HEK293 (cell line): ENCODE measurements at regions not wholly inside any gene's neighbourhood (a gene's known extent, or its start where the extent isn't known, plus 50 kb on each side); places are given as distances from the start of the nearest gene placed in this dataset.

Source experiments
- CTCF ChIA-PET: fragments of 350-600 bp; formaldehyde crosslinking; extraction: SDS; loops from one replicate; lab custom pipeline; 2021; ENCODE audit warnings: antibody characterized with exemption; lab: Yijun Ruan, JAX
- POLR2A ChIA-PET: fragments of 300-600 bp; formaldehyde crosslinking; extraction: SDS; loops from one replicate; lab custom pipeline; 2020; ENCODE audit warnings: antibody characterized with exemption, inconsistent platforms; lab: Yijun Ruan, JAX
- H3K27ac ChIP-seq: fragments of 200-500 bp; sonication (Bioruptor generic); 2 replicates; pipeline ENCODE4 v1.5.1; 2014; ENCODE audit warnings: low read depth, low read length, control low read depth, inconsistent platforms; ENCODE audit errors: extremely low read depth
- H3K36me3 ChIP-seq, 2 experiments: fragments of 200-500 bp in 1 of 2; sonication (Bioruptor generic) in 1 of 2; 1 replicate in 1 of 2; 2 replicates in 1 of 2; pipeline ENCODE4 v1.5.1; 2014 to 2017; ENCODE audit warnings: inconsistent platforms in 2 of 2, low read length in 2 of 2; ENCODE audit not compliant: control insufficient read depth in 2 of 2, insufficient read depth in 1 of 2
- H3K4me1 ChIP-seq: fragments of 200-500 bp; sonication (Bioruptor generic); 2 replicates; pipeline ENCODE4 v1.5.1; 2014; ENCODE audit warnings: mild to moderate bottlenecking, low read length, inconsistent platforms; ENCODE audit not compliant: control insufficient read depth, insufficient read depth
- H3K4me3 ChIP-seq: 2 replicates; pipeline ENCODE4 v1.5.1; 2011; ENCODE audit warnings: low read depth, mild to moderate bottlenecking, control low read depth, low read length, moderate library complexity
- H3K9me3 ChIP-seq: fragments of 200-500 bp; sonication (Bioruptor generic); 2 replicates; pipeline ENCODE4 v1.5.1; 2014; ENCODE audit warnings: low read depth, low read length, inconsistent platforms; ENCODE audit not compliant: control insufficient read depth, insufficient read depth
- EGR2 ChIP-seq: fragments of 450-650 bp; formaldehyde crosslinking; IDR thresholded peaks from 2 replicates; pipeline ENCODE4 v1.5.1; 2016; ENCODE audit warnings: low read depth, missing biosample characterization, missing genetic modification characterization
- MZF1 ChIP-seq: fragments of 450-650 bp; formaldehyde crosslinking; IDR thresholded peaks from 2 replicates; pipeline ENCODE4 v1.5.1; 2017; ENCODE audit warnings: missing biosample characterization, missing genetic modification characterization, borderline replicate concordance
- TRIM28 ChIP-seq: IDR thresholded peaks from 2 replicates; pipeline ENCODE4 v1.6.1; 2011; ENCODE audit warnings: low read length, control low read depth, borderline replicate concordance
- ZBTB21 ChIP-seq: fragments of 450-650 bp; formaldehyde crosslinking; IDR thresholded peaks from 2 replicates; pipeline ENCODE4 v1.5.1; 2017; ENCODE audit warnings: missing biosample characterization, missing genetic modification characterization
- ZBTB7A ChIP-seq: fragments of 450-650 bp; formaldehyde crosslinking; IDR thresholded peaks from 2 replicates; pipeline ENCODE4 v1.5.1; 2016; ENCODE audit warnings: low read depth, missing biosample characterization, missing genetic modification characterization
- ZNF2 ChIP-seq: fragments of 450-650 bp; formaldehyde crosslinking; IDR thresholded peaks from 2 replicates; pipeline ENCODE4 v1.5.1; 2016; ENCODE audit warnings: missing biosample characterization, missing genetic modification characterization
- ZNF202 ChIP-seq: fragments of 450-650 bp; formaldehyde crosslinking; IDR thresholded peaks from 2 replicates; pipeline ENCODE4 v1.5.1; 2016; ENCODE audit warnings: missing biosample characterization, missing genetic modification characterization, borderline replicate concordance
- ZNF350 ChIP-seq: fragments of 450-650 bp; formaldehyde crosslinking; IDR thresholded peaks from 2 replicates; pipeline ENCODE4 v1.5.0; 2017; ENCODE audit warnings: missing biosample characterization, mild to moderate bottlenecking, missing genetic modification characterization
- ZNF354C ChIP-seq: fragments of 450-650 bp; formaldehyde crosslinking; IDR thresholded peaks from 2 replicates; pipeline ENCODE4 v1.5.1; 2016; ENCODE audit warnings: missing biosample characterization, missing genetic modification characterization, low read depth, borderline replicate concordance
- ZNF416 ChIP-seq: fragments of 450-650 bp; formaldehyde crosslinking; IDR thresholded peaks from 2 replicates; pipeline ENCODE4 v1.5.1; 2016; ENCODE audit warnings: missing biosample characterization, missing genetic modification characterization
- ZNF423 ChIP-seq: fragments of 450-650 bp; formaldehyde crosslinking; IDR thresholded peaks from 2 replicates; pipeline ENCODE4 v1.5.1; 2016; ENCODE audit warnings: missing biosample characterization, missing genetic modification characterization
- ZNF426 ChIP-seq: fragments of 450-650 bp; formaldehyde crosslinking; IDR thresholded peaks from 2 replicates; pipeline ENCODE4 v1.5.1; 2017; ENCODE audit warnings: missing biosample characterization, missing genetic modification characterization, mild to moderate bottlenecking, inconsistent platforms, moderate library complexity
- ZNF555 ChIP-seq: fragments of 450-650 bp; formaldehyde crosslinking; conservative IDR thresholded peaks from 2 replicates; pipeline ENCODE4 v1.5.1; 2017; ENCODE audit warnings: missing biosample characterization, mild to moderate bottlenecking, missing genetic modification characterization, inconsistent platforms
- ZNF560 ChIP-seq: fragments of 450-650 bp; formaldehyde crosslinking; IDR thresholded peaks from 2 replicates; pipeline ENCODE4 v1.5.1; 2017; ENCODE audit warnings: missing biosample characterization, missing genetic modification characterization, borderline replicate concordance
- ZSCAN16 ChIP-seq: fragments of 450-650 bp; formaldehyde crosslinking; IDR thresholded peaks from 2 replicates; pipeline ENCODE4 v1.5.1; 2016; ENCODE audit warnings: missing biosample characterization, missing genetic modification characterization
- ZSCAN23 ChIP-seq: fragments of 450-650 bp; formaldehyde crosslinking; IDR thresholded peaks from 2 replicates; pipeline ENCODE4 v1.5.1; 2016; ENCODE audit warnings: missing biosample characterization, missing genetic modification characterization
- ZSCAN30 ChIP-seq: fragments of 450-650 bp; IDR thresholded peaks from 2 replicates; pipeline ENCODE4 v1.5.1; 2018; ENCODE audit warnings: missing biosample characterization, mild to moderate bottlenecking, missing genetic modification characterization, moderate library complexity
- TF ChIP-seq, protein P1 (sequence below): fragments of 450-650 bp; formaldehyde crosslinking; IDR thresholded peaks from 2 replicates; pipeline ENCODE4 v1.5.1; 2017; ENCODE audit warnings: missing biosample characterization, missing genetic modification characterization
- TF ChIP-seq, protein P2 (sequence below): fragments of 450-650 bp; formaldehyde crosslinking; IDR thresholded peaks from 2 replicates; pipeline ENCODE4 v1.5.1; 2016; ENCODE audit warnings: missing biosample characterization, missing genetic modification characterization
- TF ChIP-seq, protein P3 (sequence below): fragments of 450-650 bp; formaldehyde crosslinking; IDR thresholded peaks from 2 replicates; pipeline ENCODE4 v1.5.1; 2016; ENCODE audit warnings: missing biosample characterization, missing genetic modification characterization
- TF ChIP-seq, protein P4 (sequence below): fragments of 450-650 bp; formaldehyde crosslinking; IDR thresholded peaks from 2 replicates; pipeline ENCODE4 v1.5.1; 2016; ENCODE audit warnings: missing biosample characterization, missing genetic modification characterization

DNA sequence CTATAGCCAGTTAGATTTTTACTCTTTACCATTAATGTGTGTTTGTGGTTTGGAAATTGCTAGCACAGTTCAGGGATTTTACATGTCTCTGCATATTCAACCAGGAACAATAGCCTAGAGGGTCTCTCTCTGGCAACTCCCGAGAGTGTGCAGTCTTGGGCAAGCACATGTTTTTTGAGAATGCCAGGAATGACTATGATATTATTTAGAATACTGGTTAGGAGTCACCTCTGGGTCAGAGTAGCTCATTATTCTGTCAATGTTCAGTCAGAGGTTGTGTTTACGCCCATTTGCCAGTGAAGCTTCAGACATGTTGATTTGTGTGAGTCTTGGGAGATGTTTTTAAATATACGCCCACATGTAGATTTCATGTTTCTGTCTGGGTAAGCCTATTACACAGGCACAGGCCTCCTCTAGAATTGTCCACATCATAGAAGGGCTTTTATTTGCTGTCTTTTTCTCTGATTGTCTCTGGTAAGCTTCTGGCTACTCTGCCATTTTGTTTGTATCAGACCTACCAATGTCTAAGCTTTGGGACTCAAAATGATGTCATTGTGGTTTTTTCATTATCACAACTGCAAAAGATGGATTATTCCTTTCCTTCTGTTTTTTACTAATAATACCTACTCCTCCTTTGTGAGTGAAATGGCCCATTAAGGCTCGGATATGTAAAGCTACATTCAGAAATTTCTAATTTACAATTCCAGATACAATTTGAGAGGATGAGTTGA lies 203.1 kb upstream of the PPFIA2 start (continued):
- TF ChIP-seq ZNF560 (no peak), ZSCAN30 (tag by site-specific recombination) (no peak), ZBTB21 (tag by site-specific recombination) (no peak), ZNF416 (tag by site-specific recombination) (no peak)
- TF ChIP-seq, all 188 proteins: peak for 0

DNA sequence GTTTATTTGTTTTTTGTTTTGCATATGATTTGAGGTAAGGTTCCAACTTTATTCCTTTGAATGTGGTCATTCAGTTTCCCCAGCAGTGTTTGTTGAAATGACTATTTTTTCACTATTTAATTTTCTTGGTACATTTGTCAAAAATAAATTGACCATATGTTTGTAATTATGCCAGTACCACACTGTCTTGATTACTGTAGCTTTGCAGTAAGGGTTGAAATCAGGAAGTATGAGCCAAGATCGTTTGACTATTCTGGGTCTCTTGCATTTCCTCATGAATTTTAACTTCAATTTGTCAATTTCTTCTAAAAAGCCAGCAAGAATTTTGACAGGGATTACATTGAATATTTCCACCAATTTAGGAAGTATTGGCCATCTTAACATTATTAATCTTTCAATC lies 199.3 kb upstream of the PPFIA2 start:
- POLR2A ChIA-PET, result no interaction called here
- CTCF ChIA-PET, result interaction anchor here (0.7 kb wide), 1 partner anchor 1153 kb away, joined by 6 read pairs; no protein-coding TSS in a partner anchor
- H3K36me3 ChIP-seq, result no peaks in the 10 kb centered on the region
- TF ChIP-seq, protein P1, sequence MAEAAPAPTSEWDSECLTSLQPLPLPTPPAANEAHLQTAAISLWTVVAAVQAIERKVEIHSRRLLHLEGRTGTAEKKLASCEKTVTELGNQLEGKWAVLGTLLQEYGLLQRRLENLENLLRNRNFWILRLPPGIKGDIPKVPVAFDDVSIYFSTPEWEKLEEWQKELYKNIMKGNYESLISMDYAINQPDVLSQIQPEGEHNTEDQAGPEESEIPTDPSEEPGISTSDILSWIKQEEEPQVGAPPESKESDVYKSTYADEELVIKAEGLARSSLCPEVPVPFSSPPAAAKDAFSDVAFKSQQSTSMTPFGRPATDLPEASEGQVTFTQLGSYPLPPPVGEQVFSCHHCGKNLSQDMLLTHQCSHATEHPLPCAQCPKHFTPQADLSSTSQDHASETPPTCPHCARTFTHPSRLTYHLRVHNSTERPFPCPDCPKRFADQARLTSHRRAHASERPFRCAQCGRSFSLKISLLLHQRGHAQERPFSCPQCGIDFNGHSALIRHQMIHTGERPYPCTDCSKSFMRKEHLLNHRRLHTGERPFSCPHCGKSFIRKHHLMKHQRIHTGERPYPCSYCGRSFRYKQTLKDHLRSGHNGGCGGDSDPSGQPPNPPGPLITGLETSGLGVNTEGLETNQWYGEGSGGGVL (tag by site-specific recombination), result no peak
- TF ChIP-seq, protein P2, sequence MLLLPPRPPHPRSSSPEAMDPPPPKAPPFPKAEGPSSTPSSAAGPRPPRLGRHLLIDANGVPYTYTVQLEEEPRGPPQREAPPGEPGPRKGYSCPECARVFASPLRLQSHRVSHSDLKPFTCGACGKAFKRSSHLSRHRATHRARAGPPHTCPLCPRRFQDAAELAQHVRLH (tag by site-specific recombination), result no peak
- TF ChIP-seq MZF1 (tag by site-specific recombination), result no peak
- TF ChIP-seq ZSCAN23 (tag by site-specific recombination), result no peak
- no peak for TF ChIP-seq TRIM28
- no peak for TF ChIP-seq ZBTB7A (tag by site-specific recombination)
- no peak for TF ChIP-seq ZNF2
- TF ChIP-seq ZNF354C, result no peak
- TF ChIP-seq, protein P3, sequence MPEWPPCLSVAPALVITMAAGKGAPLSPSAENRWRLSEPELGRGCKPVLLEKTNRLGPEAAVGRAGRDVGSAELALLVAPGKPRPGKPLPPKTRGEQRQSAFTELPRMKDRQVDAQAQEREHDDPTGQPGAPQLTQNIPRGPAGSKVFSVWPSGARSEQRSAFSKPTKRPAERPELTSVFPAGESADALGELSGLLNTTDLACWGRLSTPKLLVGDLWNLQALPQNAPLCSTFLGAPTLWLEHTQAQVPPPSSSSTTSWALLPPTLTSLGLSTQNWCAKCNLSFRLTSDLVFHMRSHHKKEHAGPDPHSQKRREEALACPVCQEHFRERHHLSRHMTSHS, result no peak
- TF ChIP-seq EGR2 (tag by site-specific recombination), result no peak
- no peak for TF ChIP-seq ZSCAN16 (tag by site-specific recombination)
- no peak for TF ChIP-seq ZNF416 (tag by site-specific recombination)
- no peak for TF ChIP-seq ZSCAN30 (tag by site-specific recombination)
- TF ChIP-seq, protein P4, sequence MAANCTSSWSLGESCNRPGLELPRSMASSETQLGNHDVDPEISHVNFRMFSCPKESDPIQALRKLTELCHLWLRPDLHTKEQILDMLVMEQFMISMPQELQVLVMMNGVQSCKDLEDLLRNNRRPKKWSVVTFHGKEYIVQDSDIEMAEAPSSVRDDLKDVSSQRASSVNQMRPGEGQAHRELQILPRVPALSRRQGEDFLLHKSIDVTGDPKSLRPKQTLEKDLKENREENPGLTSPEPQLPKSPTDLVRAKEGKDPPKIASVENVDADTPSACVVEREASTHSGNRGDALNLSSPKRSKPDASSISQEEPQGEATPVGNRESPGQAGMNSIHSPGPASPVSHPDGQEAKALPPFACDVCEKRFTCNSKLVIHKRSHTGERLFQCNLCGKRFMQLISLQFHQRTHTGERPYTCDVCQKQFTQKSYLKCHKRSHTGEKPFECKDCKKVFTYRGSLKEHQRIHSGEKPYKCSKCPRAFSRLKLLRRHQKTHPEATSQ (tag by site-specific recombination), result no peak
- TF ChIP-seq ZNF350 (tag by site-specific recombination), result no peak
- TF ChIP-seq ZNF423 (tag by site-specific recombination), result no peak
- no peak for TF ChIP-seq ZNF555 (tag by site-specific recombination)
- no peak for TF ChIP-seq ZNF202 (tag by site-specific recombination)
- no peak for TF ChIP-seq ZNF426
- TF ChIP-seq, all 188 proteins: peak for 0
- Histone ChIP-seq H3K4me3 (no peak overlapping the region), H3K9me3 (no peaks in the 10 kb centered on the region), H3K4me1 (no peaks in the 10 kb centered on the region), H3K27ac (no peak overlapping the region)
